ENCODE measurements at regions not wholly inside any gene's neighbourhood (a gene's known extent, or its start where the extent isn't known, plus 50 kb on each side); places are given as distances from the start of the nearest gene placed in this dataset.

DNA sequence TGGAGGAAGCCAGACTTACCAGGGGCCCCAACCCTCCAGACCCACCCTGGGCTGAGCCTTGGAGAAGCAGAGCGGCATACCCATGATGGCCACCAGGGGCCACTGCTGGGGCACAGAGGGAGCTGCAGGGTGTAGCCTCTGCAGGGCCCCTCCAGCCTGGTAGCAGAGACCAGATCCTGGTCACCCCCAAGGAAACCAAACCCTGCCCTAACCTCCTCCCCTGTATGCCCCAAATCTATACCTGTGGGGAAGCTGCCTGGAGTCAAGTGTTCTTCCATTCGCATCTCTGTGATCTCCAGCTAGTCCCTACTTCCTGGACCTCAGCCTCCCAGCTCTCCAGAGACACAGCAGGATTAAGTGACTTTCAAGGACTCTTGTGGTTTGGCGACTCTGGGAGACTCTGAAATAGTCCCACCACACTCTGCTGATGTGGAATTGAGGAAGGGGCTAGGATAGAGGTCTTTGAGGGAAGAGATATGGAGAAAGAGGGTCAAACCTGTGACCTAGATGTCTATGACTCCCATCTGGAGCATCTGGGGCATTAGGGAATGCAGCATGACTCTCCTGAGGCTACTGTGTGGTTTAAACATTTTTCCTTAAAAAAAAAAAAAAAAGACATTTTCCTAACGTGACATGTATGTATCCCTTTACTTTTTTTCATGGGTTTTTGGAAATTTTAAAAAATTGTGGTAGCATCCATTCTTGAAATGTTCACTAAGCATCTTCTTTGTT lies 119.2 kb upstream of the IPO9 start:
- TF ChIP-seq FOXA2 (IDR thresholded peaks at IDR 0.05) (no peak), YY1 (IDR thresholded peaks at IDR 0.05) (no peak), CTCF (IDR thresholded peaks at IDR 0.05; ENCODE audit: low read depth, low read length, missing input control) (peak; percentile 77), GABPA (IDR thresholded peaks at IDR 0.05 in 1 of 2, conservative IDR thresholded peaks at IDR 0.05 in 1 of 2) (no peak), HNF4A (conservative IDR thresholded peaks at IDR 0.05) (no peak), RAD21 (IDR thresholded peaks at IDR 0.05) (peak; percentile 81 to 87), ATF3 (IDR thresholded peaks at IDR 0.05) (no peak), FOXA1 (IDR thresholded peaks at IDR 0.05) (no peak), NR2F2 (IDR thresholded peaks at IDR 0.05) (no peak), TAF1 (conservative IDR thresholded peaks at IDR 0.05) (no peak), RXRA (IDR thresholded peaks at IDR 0.05) (no peak)
- Histone ChIP-seq H3K27ac (ENCODE audit: low read depth in 1 of 2, low read length in 2 of 2) (no peak overlapping the region), H3K9me3 (ENCODE audit: control insufficient read depth in 4 of 4, low read length in 3 of 4) (no peaks in the 10 kb centered on the region), H3K27me3 (ENCODE audit: control insufficient read depth in 4 of 4, insufficient read depth in 4 of 4, low read length in 3 of 4) (no peaks in the 10 kb centered on the region), H3K9ac (ENCODE audit: low read depth in 1 of 2, low read length in 2 of 2) (no peak overlapping the region), H3K4me1 (ENCODE audit: control insufficient read depth in 4 of 4, insufficient read depth in 4 of 4, low read length in 3 of 4) (peaks cover 0 to 5% (median 0%) of the 10 kb centered on the region in 4 donors), H3K36me3 (ENCODE audit: control insufficient read depth in 4 of 4, insufficient read depth in 3 of 4, low read depth in 1 of 4, low read length in 3 of 4) (no peaks in the 10 kb centered on the region), H3K4me3 (ENCODE audit: low read depth in 1 of 3, low read length in 3 of 3) (no peak overlapping the region)
- WGBS = 56% methylated on average over 4 of the region's 4 CpGs
- DNase-seq (ENCODE audit: low spot score) = peak; percentile 74

DNA sequence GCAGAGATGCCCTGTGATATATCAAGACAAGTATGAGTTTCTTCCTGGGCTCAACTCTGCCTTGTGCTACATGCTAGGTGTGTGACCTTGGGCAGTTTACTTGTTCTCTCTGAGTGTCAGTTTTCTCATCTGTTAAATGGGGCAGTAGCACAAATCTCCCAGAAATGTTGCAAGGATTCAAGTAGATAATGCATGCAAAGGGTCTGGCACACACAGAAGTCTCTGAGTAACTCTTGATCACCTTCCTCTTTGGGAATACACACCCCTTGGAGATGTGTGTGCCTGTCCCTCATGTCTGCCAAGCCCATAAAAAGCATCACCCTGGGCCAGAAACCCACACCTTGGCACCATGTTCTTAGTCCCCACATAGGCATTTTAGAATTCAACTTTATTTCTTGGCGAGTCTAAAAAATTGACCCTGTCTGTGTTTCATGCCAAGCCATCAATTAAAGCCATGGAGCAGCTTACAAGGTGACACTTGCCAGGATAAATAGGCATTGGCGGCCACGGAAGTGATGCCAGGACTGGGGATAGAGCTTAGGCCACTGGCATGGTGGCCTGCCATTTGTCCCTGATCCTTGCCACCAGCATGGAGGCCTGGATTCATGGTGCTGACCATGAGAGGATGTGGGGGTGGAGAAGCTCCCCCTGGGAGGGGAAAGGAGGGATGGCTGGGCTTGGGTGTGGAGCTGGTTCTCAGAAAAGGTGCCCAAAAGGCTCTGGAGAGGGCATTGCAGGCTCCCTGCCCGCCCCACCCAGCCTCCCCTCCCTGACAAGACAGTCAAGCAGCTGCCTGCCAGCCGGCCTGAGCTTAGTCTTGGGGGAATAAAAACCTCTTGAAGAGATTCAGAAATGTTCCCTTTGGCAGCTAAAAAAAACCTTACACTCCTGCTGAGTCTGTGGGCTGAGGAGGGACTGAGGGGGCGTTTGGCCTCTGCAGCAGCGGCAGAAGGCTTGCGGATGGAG lies 118.0 kb upstream of the IPO9 start:
- Histone ChIP-seq H3K9ac (ENCODE audit: low read depth in 1 of 2, low read length in 2 of 2) (no peak overlapping the region), H3K4me1 (ENCODE audit: control insufficient read depth in 4 of 4, insufficient read depth in 4 of 4, low read length in 3 of 4) (peaks cover 0 to 8% (median 0%) of the 10 kb centered on the region in 4 donors), H3K36me3 (ENCODE audit: control insufficient read depth in 4 of 4, insufficient read depth in 3 of 4, low read depth in 1 of 4, low read length in 3 of 4) (no peaks in the 10 kb centered on the region), H3K27me3 (ENCODE audit: control insufficient read depth in 4 of 4, insufficient read depth in 4 of 4, low read length in 3 of 4) (no peaks in the 10 kb centered on the region), H3K4me3 (ENCODE audit: low read depth in 1 of 3, low read length in 3 of 3) (no peak overlapping the region), H3K27ac (ENCODE audit: low read depth in 1 of 2, low read length in 2 of 2) (no peak overlapping the region), H3K9me3 (ENCODE audit: control insufficient read depth in 4 of 4, low read length in 3 of 4) (no peaks in the 10 kb centered on the region)
- WGBS = 89% methylated on average over 8 of the region's 8 CpGs
- no peak for TF ChIP-seq FOXA1 (IDR thresholded peaks at IDR 0.05)
- TF ChIP-seq ATF3 (IDR thresholded peaks at IDR 0.05) = no peak
- DNase-seq (ENCODE audit: low spot score) = no peak

GRCh38 chr1:201711811-201712210 lies 117.1 kb upstream of the IPO9 start:
- H3K9ac ChIP-seq (ENCODE audit: low read depth in 1 of 2, low read length in 2 of 2) = no peak overlapping the region
- no peak overlapping the region for H3K27ac ChIP-seq (ENCODE audit: low read depth in 1 of 2, low read length in 2 of 2)

More at GRCh38 chr1:201711811-201712210, 117.1 kb upstream of the IPO9 start:
- Histone ChIP-seq H3K36me3 (ENCODE audit: control insufficient read depth in 4 of 4, insufficient read depth in 3 of 4, low read depth in 1 of 4, low read length in 3 of 4) (no peaks in the 10 kb centered on the region), H3K4me3 (ENCODE audit: low read depth in 1 of 3, low read length in 3 of 3) (no peak overlapping the region), H3K9me3 (ENCODE audit: control insufficient read depth in 4 of 4, low read length in 3 of 4) (no peaks in the 10 kb centered on the region), H3K27me3 (ENCODE audit: control insufficient read depth in 4 of 4, insufficient read depth in 4 of 4, low read length in 3 of 4) (no peaks in the 10 kb centered on the region), H3K4me1 (ENCODE audit: control insufficient read depth in 4 of 4, insufficient read depth in 4 of 4, low read length in 3 of 4) (peaks cover 0 to 8% (median 0%) of the 10 kb centered on the region in 4 donors)
- DNase-seq (ENCODE audit: low spot score) = no peak
- TF ChIP-seq TAF1 (conservative IDR thresholded peaks at IDR 0.05) (no peak), RXRA (IDR thresholded peaks at IDR 0.05) (no peak), HNF4A (conservative IDR thresholded peaks at IDR 0.05) (no peak), YY1 (IDR thresholded peaks at IDR 0.05) (no peak), JUND (IDR thresholded peaks at IDR 0.05) (no peak), ZBTB33 (IDR thresholded peaks at IDR 0.05) (no peak), SP1 (IDR thresholded peaks at IDR 0.05) (no peak), NR2F2 (IDR thresholded peaks at IDR 0.05) (no peak), FOXA2 (IDR thresholded peaks at IDR 0.05) (no peak), CTCF (IDR thresholded peaks at IDR 0.05; ENCODE audit: low read depth, low read length, missing input control) (no peak)
- 84% methylated on average over 2 of the region's 2 CpGs for WGBS

Data from liver (tissue), 8 donors.